A549 (cell line): ENCODE measurements at regions not wholly inside any gene's neighbourhood (a gene's known extent, or its start where the extent isn't known, plus 50 kb on each side); places are given as distances from the start of the nearest gene placed in this dataset.
"Not testable (repeated sequence)": the region's sequence is repeated elsewhere in the genome, so short reads cannot be mapped to it uniquely, and the experiment has no call there.

Experiments
- ATAC-seq, 2 experiments: fragments of 200-7000 bp in 1 of 2; fragments of >200 bp in 1 of 2; cut with Nextera tagmentation in 1 of 2; cut with Tn5 transposase in 1 of 2; 3 replicates each; pipeline versions ENCODE4 v1.8.0 to v1.9.1; 2018 to 2020; ENCODE audit warnings: mild to moderate bottlenecking in 1 of 2, moderate library complexity in 1 of 2
- CTCF ChIA-PET: fragments of 300-600 bp; sonication (Branson Sonifier 250); formaldehyde crosslinking; extraction: SDS; loops from one replicate; lab custom pipeline; 2021; ENCODE audit warnings: antibody characterized with exemption, inconsistent platforms; lab: Yijun Ruan, JAX
- POLR2A ChIA-PET: fragments of 350-600 bp; formaldehyde crosslinking; extraction: SDS; loops from one replicate; lab custom pipeline; 2021; ENCODE audit warnings: antibody characterized with exemption, inconsistent platforms; lab: Yijun Ruan, JAX
- DNase-seq, 2 experiments: peaks; one replicate each; pipeline versions ENCODE4 v3.0.0 to v3.0.0-alpha.2; 2011 to 2016; ENCODE audit warnings: low read depth in 1 of 2, low spot score in 1 of 2
- FAIRE-seq: peaks from 2 replicates; lab custom pipeline; 2011; peaks lifted over from hg19 to GRCh38; lab: Jason Lieb, UNC
- H3K27ac ChIP-seq, 2 experiments: fragments of >200 bp; sonication (Bioruptor Twin); formaldehyde crosslinking; 3 replicates each; pipeline ENCODE4 v1.5.1; 2016 to 2017
- H3K4me1 ChIP-seq: fragments of >200 bp; sonication (Bioruptor Twin); formaldehyde crosslinking; 3 replicates; pipeline ENCODE4 v1.6.1; 2016
- H3K4me2 ChIP-seq: fragments of >200 bp; sonication (Bioruptor Twin); formaldehyde crosslinking; 3 replicates; pipeline ENCODE4 v1.6.1; 2016
- H3K4me3 ChIP-seq: fragments of >200 bp; sonication (Bioruptor Twin); formaldehyde crosslinking; 3 replicates; pipeline ENCODE4 v1.5.1; 2016
- H3K9me3 ChIP-seq: fragments of >200 bp; sonication (Bioruptor Twin); formaldehyde crosslinking; 3 replicates; pipeline ENCODE4 v1.6.1; 2016
- CBX8 ChIP-seq: fragments of 200-600 bp; sonication (generic); IDR thresholded peaks from 2 replicates; pipeline ENCODE4 v1.6.1; 2016
- CTCF ChIP-seq: fragments of >200 bp; sonication (Bioruptor Twin); formaldehyde crosslinking; IDR thresholded peaks from 3 replicates; pipeline ENCODE4 v1.5.1; 2016
- E2F6 ChIP-seq: IDR thresholded peaks from 2 replicates; pipeline ENCODE4 v1.6.1; 2012; ENCODE audit warnings: low read depth, borderline replicate concordance
- EHF ChIP-seq: fragments of 250-450 bp; sonication (Bioruptor Pico); IDR thresholded peaks from 2 replicates; pipeline ENCODE4 v1.5.0; 2020; ENCODE audit warnings: mild to moderate bottlenecking
- EHMT2 ChIP-seq: fragments of 200-600 bp; sonication (generic); IDR thresholded peaks from 2 replicates; pipeline ENCODE4 v1.6.1; 2016; ENCODE audit warnings: antibody characterized with exemption, low read depth, mild to moderate bottlenecking, moderate library complexity
- EP300 ChIP-seq, 2 experiments: fragments of >200 bp; sonication (Bioruptor Twin); formaldehyde crosslinking; IDR thresholded peaks; 2 replicates in 1 of 2; 3 replicates in 1 of 2; pipeline ENCODE4 v1.6.1; 2016 to 2017
- FOSB ChIP-seq: fragments of 250-450 bp; sonication (Bioruptor Pico); IDR thresholded peaks from 2 replicates; pipeline ENCODE4 v1.5.0; 2020; ENCODE audit warnings: mild to moderate bottlenecking, moderate library complexity
- FOSL2 ChIP-seq, 2 experiments: fragments of 450-650 bp in 1 of 2; fragments of >200 bp in 1 of 2; sonication (Bioruptor Twin) in 1 of 2; formaldehyde crosslinking; IDR thresholded peaks; 2 replicates each; pipeline versions ENCODE4 v1.5.0 to v1.6.1; 2016 to 2020; ENCODE audit warnings: mild to moderate bottlenecking in 1 of 2, moderate library complexity in 1 of 2
- GATA3 ChIP-seq: IDR thresholded peaks from 2 replicates; pipeline ENCODE4 v1.6.1; 2012; ENCODE audit warnings: borderline replicate concordance
- HOXB13 ChIP-seq: fragments of 250-450 bp; sonication (Bioruptor Pico); IDR thresholded peaks from 2 replicates; pipeline ENCODE4 v1.5.0; 2020; ENCODE audit warnings: low read depth, mild to moderate bottlenecking, moderate library complexity
- JUNB ChIP-seq: fragments of >200 bp; sonication (Bioruptor Twin); formaldehyde crosslinking; IDR thresholded peaks from 2 replicates; pipeline ENCODE4 v1.6.1; 2016
- KDM1A ChIP-seq: fragments of 200-600 bp; sonication (generic); IDR thresholded peaks from 2 replicates; pipeline ENCODE4 v1.6.1; 2016; ENCODE audit warnings: low read depth, mild to moderate bottlenecking
- MAZ ChIP-seq: fragments of 150-350 bp; IDR thresholded peaks from 2 replicates; pipeline ENCODE4 v1.6.1; 2014; ENCODE audit warnings: antibody characterized with exemption, low read depth, low read length, borderline replicate concordance
- NFE2L2 ChIP-seq: fragments of 150-350 bp; conservative IDR thresholded peaks from 2 replicates; pipeline ENCODE4 v1.6.1; 2014; ENCODE audit warnings: low read length
- PHF8 ChIP-seq: fragments of 200-600 bp; sonication (generic); IDR thresholded peaks from 2 replicates; pipeline ENCODE4 v1.6.1; 2016; ENCODE audit warnings: low read depth, mild to moderate bottlenecking, antibody characterized with exemption, moderate library complexity, borderline replicate concordance
- RARB ChIP-seq: fragments of 250-450 bp; sonication (Bioruptor Pico); IDR thresholded peaks from 2 replicates; pipeline ENCODE4 v1.8.0; 2021; ENCODE audit warnings: mild to moderate bottlenecking, moderate library complexity
- RCOR1 ChIP-seq: fragments of 150-350 bp; IDR thresholded peaks from 2 replicates; pipeline ENCODE4 v1.6.1; 2014; ENCODE audit warnings: antibody characterized with exemption, low read length, low read depth
- SMC3 ChIP-seq: fragments of >200 bp; sonication (Bioruptor Twin); formaldehyde crosslinking; IDR thresholded peaks from 3 replicates; pipeline ENCODE4 v1.6.1; 2018; ENCODE audit warnings: inconsistent platforms
- ZFP36 ChIP-seq: fragments of 450-650 bp; IDR thresholded peaks from 2 replicates; pipeline ENCODE4 v1.6.1; 2014; ENCODE audit warnings: borderline replicate concordance; ENCODE audit not compliant: partially characterized antibody
- WGBS: methylation state at CpG from one replicate; pipeline ENCODE4 v1.1.6; 2017; ENCODE audit errors: missing lambda C conversion rate; 5-methylcytosine and 5-hydroxymethylcytosine counted together

GRCh38 chr5:29197631-29198454 lies 1995.6 kb upstream of the CDH6 start:
- peak; percentile 59 for FAIRE-seq
- peak overlapping the region; percentile 56 for H3K4me2 ChIP-seq

GRCh38 chr5:29193972-29194371 lies 1999.5 kb upstream of the CDH6 start:
- ChIA-PET POLR2A (no interaction called here), CTCF (no interaction called here)
- ATAC-seq (no peak), FAIRE-seq (no peak), DNase-seq (no peak)
- Histone ChIP-seq H3K4me2 (no peak overlapping the region), H3K4me1 (peaks cover 16% of the 10 kb centered on the region), H3K27ac (no peak overlapping the region), H3K9me3 (no peaks in the 10 kb centered on the region), H3K4me3 (no peak overlapping the region)
- TF ChIP-seq KDM1A (no peak), MAZ (no peak), NFE2L2 (no peak), CTCF (no peak), JUNB (no peak), ZFP36 (no peak), CBX8 (no peak), RCOR1 (no peak), RARB (CRISPR knock-in tag) (no peak), GATA3 (no peak), PHF8 (no peak), EHF (CRISPR knock-in tag) (no peak), FOSB (CRISPR knock-in tag) (no peak), EHMT2 (no peak), SMC3 (no peak), E2F6 (no peak), EP300 (IDR thresholded peaks at IDR 0.05) (no peak), HOXB13 (CRISPR knock-in tag) (no peak)
- 45% methylated on average over 1 of the region's 1 CpG for WGBS

More at GRCh38 chr5:29197631-29198454, 1995.6 kb upstream of the CDH6 start:
- ChIA-PET CTCF (no interaction called here), POLR2A (no interaction called here)
- no peaks in the 10 kb centered on the region for H3K9me3 ChIP-seq
- peaks cover 16% of the 10 kb centered on the region for H3K4me1 ChIP-seq
- ATAC-seq (peak; percentile 59 to 68; a peak in 3 of 6 replicates), DNase-seq (peak; percentile 7 to 23)
- peak overlapping the region; percentile 23 to 37; a peak in 4 of 6 replicates for H3K27ac ChIP-seq
- WGBS, result 2% methylated on average over 2 of the region's 2 CpGs
- TF ChIP-seq JUNB (peak; percentile 46), FOSB (CRISPR knock-in tag) (no peak), FOSL2 (IDR thresholded peaks at IDR 0.05) (peak; percentile 40), FOSL2 (CRISPR knock-in tag; IDR thresholded peaks at IDR 0.05) (no peak)
- no peak overlapping the region for H3K4me3 ChIP-seq

GRCh38 chr5:29191269-29192048 lies 2002.0 kb upstream of the CDH6 start:
- ATAC-seq, FAIRE-seq, POLR2A ChIA-PET, CTCF ChIA-PET, DNase-seq, H3K4me1 ChIP-seq, H3K9me3 ChIP-seq: not testable (repeated sequence)
- H3K27ac ChIP-seq, result peak overlapping the region; percentile 53 to 59; a peak in 5 of 6 replicates
- H3K4me2 ChIP-seq, result peak overlapping the region; percentile 37
- 0 out of 3 replicates have a peak overlapping the region, but pooled peaks have one; percentile 27 for H3K4me3 ChIP-seq
- 41% methylated on average over 18 of the region's 28 CpGs for WGBS

- ATAC-seq, H3K27ac ChIP-seq, POLR2A ChIA-PET, DNase-seq, FAIRE-seq, CTCF ChIA-PET, H3K4me3 ChIP-seq, H3K4me2 ChIP-seq, H3K4me1 ChIP-seq, H3K9me3 ChIP-seq: not testable (repeated sequence)
- WGBS, result 43% methylated on average over 1 of the region's 1 CpG
Observed at GRCh38 chr5:29190398-29190797, 2003.1 kb upstream of the CDH6 start.

- FAIRE-seq, DNase-seq, H3K9me3 ChIP-seq, H3K4me1 ChIP-seq, ATAC-seq, POLR2A ChIA-PET, H3K27ac ChIP-seq, H3K4me2 ChIP-seq, H3K4me3 ChIP-seq, CTCF ChIA-PET: not testable (repeated sequence)
- WGBS, result 63% methylated on average over 4 of the region's 5 CpGs
Observed at GRCh38 chr5:29186380-29186779, 2007.1 kb upstream of the CDH6 start.
